Stimulated activated naive CD4-positive, alpha-beta T cell treated with Interleukin-2 at 50 U/mL for 16 hours (primary cell): ENCODE measurements at regions not wholly inside any gene's neighbourhood (a gene's known extent, or its start where the extent isn't known, plus 50 kb on each side); places are given as distances from the start of the nearest gene placed in this dataset.

Experiments used
- DNase-seq: peaks from one replicate; lab custom pipeline; 2025; lab: John Stamatoyannopoulos, UW

- DNase-seq = no peak
Measured at GRCh38 chr6:134739299-134740026, 210.4 kb downstream of the ALDH8A1 start.

- no peak for DNase-seq
Measured at GRCh38 chr6:134738211-134738885, 211.6 kb downstream of the ALDH8A1 start.

- DNase-seq = no peak
Measured at GRCh38 chr6:134735461-134735860, 214.4 kb downstream of the ALDH8A1 start.

- no peak for DNase-seq
Measured at GRCh38 chr6:134734312-134734869, 215.5 kb downstream of the ALDH8A1 start.

- DNase-seq = no peak
Measured at GRCh38 chr6:134733801-134734200, 216.1 kb downstream of the ALDH8A1 start.

GRCh38 chr6:134732763-134733162 is 217.1 kb downstream of the ALDH8A1 start:
- DNase-seq = no peak

- no peak for DNase-seq
Measured at GRCh38 chr6:134731615-134732014, 218.3 kb downstream of the ALDH8A1 start.

- DNase-seq = no peak
Measured at GRCh38 chr6:134730013-134730412, 219.9 kb downstream of the ALDH8A1 start.

- no peak for DNase-seq
Measured at GRCh38 chr6:134729561-134729960, 220.3 kb downstream of the ALDH8A1 start.

GRCh38 chr6:134727081-134727480 is 222.8 kb downstream of the ALDH8A1 start:
- DNase-seq = no peak

GRCh38 chr6:134725590-134725989 is 224.3 kb downstream of the ALDH8A1 start:
- DNase-seq = no peak

- no peak for DNase-seq
Measured at GRCh38 chr6:134724771-134725340, 225.0 kb downstream of the ALDH8A1 start.

GRCh38 chr6:134723081-134723871 is 226.6 kb downstream of the ALDH8A1 start:
- no peak for DNase-seq

- DNase-seq = no peak
Measured at GRCh38 chr6:134722200-134722870, 227.6 kb downstream of the ALDH8A1 start.

GRCh38 chr6:134721060-134721405 is 228.9 kb downstream of the ALDH8A1 start:
- DNase-seq = no peak

GRCh38 chr6:134720353-134721059 is 229.4 kb downstream of the ALDH8A1 start:
- DNase-seq = no peak

- DNase-seq = no peak
Measured at GRCh38 chr6:134719911-134720310, 230.0 kb downstream of the ALDH8A1 start.

- no peak for DNase-seq
Measured at GRCh38 chr6:134719286-134719685, 230.6 kb downstream of the ALDH8A1 start.

- DNase-seq = no peak
Measured at GRCh38 chr6:134714679-134715078, 235.2 kb downstream of the ALDH8A1 start.

GRCh38 chr6:134714113-134714512 is 235.8 kb downstream of the ALDH8A1 start:
- no peak for DNase-seq

- DNase-seq = no peak
Measured at GRCh38 chr6:134712311-134712710, 237.6 kb downstream of the ALDH8A1 start.
